Fibroblast of skin of left biceps (primary cell): ENCODE measurements at regions not wholly inside any gene's neighbourhood (a gene's known extent, or its start where the extent isn't known, plus 50 kb on each side); places are given as distances from the start of the nearest gene placed in this dataset.
A peak's percentile ranks its signal among the peaks of the same experiment; 100 is the strongest.
"Not testable (repeated sequence)": the region's sequence is repeated elsewhere in the genome, so short reads cannot be mapped to it uniquely, and the experiment has no call there.

Source experiments
- DNase-seq, 2 experiments: peaks; one replicate each; pipeline ENCODE4 v3.0.0-alpha.2; 2013; ENCODE audit warnings: low read depth in 2 of 2

DNA sequence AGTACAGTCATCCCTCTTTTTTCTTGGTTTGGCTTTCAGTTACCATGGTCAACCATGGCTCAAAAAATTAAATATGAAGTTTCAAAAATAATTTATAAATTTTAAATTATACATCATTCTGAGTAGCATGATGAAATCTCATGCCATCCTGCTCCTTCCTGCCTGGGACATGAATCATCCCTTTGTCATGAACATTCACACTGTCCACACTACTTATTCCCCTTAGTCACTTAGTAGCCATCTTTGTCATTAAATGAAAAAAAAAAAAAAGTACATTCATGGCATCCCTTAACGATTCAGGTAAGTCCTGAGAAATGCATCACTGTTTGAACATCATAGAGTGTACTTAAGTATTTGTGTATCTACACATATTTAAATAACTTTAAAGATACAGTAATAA is 1046.3 kb downstream of the ROBO2 start:
- no peak for DNase-seq

GRCh38 chr3:78087134-78087533 is 1047.2 kb downstream of the ROBO2 start:
- no peak for DNase-seq

DNA sequence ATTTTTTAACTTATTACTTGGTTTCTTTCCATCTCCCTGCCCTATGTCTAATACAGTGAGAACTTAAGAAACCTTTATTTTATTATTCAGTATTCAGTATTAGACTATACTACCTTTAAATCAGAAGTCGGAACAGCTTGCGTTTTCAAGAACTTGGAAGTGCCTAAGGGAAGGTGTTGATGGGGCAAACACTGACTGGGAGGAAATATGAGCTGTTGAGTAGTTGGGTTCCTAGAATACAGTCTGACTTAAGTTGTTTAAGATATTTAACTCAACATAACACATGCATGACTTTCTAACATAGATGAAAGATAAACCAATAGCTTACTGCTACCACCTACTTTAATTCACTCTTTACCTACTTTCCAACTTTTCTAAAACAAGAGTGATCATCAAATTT is 1048.1 kb downstream of the ROBO2 start:
- DNase-seq, result no peak

DNA sequence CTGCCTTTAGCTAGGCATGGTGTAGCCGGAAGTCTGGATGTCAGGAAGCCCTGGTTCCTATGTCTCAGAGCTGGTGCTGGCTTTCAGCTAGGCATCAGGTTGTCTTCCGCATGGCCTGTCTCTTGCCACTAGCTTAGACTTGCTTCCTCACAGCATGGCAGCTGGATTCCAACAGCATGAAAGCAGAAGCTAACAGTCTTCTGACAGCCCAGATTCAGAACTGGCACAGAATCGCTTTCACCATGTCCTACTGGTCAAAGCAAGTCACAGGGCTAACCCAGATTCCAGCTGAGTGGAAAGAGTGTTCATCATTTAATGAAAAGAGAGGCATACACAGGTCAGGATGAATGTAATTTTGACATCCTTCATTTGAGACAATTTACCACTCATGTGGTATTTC is 1050.5 kb downstream of the ROBO2 start:
- DNase-seq, result no peak

DNA sequence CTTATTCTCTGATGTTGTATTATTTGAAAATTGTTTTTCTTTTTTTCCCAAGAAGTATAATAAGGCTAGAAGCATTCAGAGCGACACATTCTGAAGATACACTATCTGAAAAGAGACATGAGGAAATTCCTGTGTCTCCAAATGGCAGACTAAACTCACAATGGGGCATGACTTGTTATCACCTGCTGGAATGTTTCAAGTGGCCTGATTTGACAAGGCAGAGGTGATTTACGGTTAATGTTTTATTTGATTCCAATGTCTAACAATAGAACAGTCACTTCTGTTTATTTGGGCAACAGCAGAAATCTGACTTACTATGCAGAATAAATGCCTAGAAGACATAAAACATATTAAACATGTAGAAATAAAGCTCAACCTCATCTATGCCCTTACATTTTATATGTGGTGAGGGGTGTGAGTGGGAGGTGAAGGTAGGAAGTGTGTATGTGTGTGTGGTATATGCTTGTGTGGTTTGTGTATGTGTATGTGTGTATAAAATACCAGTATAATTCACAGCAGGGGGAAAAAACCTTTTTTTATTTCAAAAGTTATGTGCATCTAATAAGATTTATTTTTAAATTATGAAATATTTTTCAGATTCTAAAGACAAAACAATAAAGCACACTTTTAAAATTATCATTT is 1051.7 kb downstream of the ROBO2 start:
- no peak for DNase-seq

DNA sequence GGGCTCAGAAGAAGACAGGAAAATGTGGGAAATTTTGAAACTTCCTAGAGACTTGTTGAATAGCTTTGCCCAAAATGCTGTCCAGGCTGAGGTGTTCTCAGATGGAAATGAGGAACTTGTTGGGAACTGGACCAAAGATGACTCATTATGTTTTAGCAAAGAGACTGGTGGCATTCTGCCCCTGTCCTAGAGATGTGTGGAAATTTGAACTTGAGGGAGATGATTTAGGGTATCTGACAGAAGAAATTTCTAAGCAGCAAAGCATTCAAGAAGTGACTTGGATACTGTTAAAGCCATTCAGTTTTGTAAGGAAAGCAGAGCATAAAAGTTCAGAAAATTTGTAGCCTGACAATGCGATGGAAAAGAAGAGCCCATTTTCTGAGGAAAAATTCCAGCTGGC is 1052.7 kb downstream of the ROBO2 start:
- DNase-seq, result not testable (repeated sequence)

GRCh38 chr3:78096488-78097255 is 1056.8 kb downstream of the ROBO2 start:
- DNase-seq, result no peak

DNA sequence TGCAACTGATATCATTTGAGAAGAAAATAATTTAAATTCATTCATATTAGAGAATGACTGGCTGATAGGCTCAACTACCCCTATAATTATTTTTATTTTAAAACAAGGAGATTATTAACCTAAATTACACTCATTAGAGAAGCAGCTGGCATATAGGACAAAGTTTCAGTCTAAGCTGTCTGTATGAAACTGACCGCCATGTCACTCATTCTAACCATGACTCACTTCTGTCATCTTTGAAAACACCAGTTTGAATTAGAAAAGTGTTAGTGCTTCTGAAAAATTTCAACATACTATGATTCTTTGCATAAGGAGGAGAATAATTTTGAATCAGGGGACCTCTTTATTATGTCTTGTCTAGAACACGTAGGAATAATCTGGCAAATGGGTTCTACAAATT is 1058.5 kb downstream of the ROBO2 start:
- DNase-seq, result no peak

- peak; percentile 74 to 75 for DNase-seq
Measured at GRCh38 chr3:78101384-78101783, 1061.5 kb downstream of the ROBO2 start.

DNA sequence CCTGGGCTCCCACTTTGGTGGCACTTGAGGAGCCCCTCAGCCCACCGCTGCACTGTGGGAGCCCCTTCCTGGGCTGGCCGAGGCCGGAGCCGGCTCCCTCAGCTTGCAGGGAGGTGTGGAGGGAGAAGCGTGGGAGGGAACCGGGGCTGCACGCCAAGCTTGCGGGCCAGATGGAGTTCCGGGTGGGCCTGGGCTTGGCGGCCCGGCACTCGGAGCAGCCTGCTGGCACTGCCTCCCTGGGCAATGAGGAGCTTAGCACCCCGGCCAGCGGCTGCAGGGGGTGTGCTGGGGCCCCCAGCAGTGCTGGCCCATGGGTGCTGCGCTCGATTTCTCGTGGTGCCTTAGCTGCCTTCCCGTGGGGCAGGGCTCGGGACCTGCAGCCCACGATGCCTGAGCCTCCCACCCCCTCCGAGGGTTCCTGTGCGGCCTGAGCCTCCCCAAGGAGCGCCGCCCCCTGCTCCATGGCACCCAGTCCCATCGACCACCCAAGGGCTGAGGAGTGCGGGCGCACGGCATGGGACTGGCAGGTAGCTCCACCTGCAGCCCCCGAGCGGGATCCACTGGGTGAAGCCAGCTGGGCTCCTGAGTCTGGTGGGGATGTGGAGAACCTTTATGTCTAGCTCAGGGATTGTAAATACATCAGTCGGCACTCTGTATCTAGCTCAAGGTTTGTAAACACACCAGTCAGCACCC is 1068.5 kb downstream of the ROBO2 start:
- not testable (repeated sequence) for DNase-seq

GRCh38 chr3:78112291-78113010 is 1072.6 kb downstream of the ROBO2 start:
- no peak for DNase-seq

GRCh38 chr3:78115983-78116382 is 1076.1 kb downstream of the ROBO2 start:
- no peak for DNase-seq

DNA sequence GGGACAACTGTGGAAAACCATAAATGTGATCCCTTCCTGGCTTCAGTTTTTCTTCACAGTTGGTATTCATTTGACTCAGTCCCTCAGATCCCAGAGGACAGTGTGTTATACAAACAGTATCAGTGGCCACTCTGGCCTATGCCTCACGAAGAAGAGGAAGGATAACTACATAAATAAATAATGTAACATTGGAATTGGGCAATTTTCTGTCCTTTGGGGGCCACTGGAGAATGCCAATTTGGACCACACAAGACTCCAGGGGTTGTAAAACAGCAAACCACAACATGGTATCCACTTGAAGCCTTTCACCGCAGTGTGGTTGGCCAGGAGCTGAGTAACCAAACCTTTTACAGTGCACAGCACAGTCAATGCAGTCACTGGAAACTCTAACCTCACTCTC is 1077.0 kb downstream of the ROBO2 start:
- no peak for DNase-seq

- DNase-seq, result no peak
Measured at GRCh38 chr3:78123058-78123457, 1083.2 kb downstream of the ROBO2 start.

GRCh38 chr3:78129707-78130106 is 1089.8 kb downstream of the ROBO2 start:
- DNase-seq, result no peak

- DNase-seq, result no peak
Measured at GRCh38 chr3:78130741-78131290, 1090.9 kb downstream of the ROBO2 start.

GRCh38 chr3:78134496-78134895 is 1094.6 kb downstream of the ROBO2 start:
- no peak for DNase-seq

DNA sequence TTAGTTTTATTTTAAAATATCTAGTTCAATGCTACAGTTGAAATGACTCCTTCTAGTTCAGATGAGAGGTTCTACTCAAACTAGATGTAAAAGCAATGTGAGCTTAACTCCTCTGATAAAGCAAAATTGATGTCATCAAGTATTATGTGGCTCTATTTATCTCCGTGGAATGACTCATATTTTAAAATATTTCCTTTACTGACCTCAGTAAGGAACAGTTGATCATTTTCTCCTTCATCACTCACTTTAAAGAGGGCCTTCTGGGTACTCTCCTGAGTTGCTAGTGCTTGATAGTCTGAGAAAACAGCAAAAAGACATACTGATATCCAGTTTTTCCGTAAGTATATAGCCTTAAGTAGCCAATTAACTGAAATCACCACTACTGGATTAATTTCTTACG is 1099.3 kb downstream of the ROBO2 start:
- DNase-seq, result no peak

DNA sequence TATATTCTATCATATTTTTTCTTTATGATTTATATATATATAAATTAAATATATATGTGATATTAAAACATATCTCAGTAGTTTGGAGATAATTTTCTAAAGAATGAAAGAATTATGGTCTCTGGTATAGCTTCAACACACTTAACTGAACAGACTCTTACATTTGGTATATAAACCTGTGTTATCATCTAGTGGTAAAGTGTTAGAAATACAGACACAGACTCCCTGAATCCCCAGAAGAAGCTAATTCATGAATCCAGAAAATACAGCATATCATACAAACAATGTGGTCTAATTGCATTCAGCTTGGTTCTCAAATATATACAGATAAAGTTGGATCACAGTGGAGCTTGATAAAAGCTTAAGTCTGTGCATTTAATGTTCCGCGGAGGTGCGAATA is 1100.4 kb downstream of the ROBO2 start:
- no peak for DNase-seq

DNA sequence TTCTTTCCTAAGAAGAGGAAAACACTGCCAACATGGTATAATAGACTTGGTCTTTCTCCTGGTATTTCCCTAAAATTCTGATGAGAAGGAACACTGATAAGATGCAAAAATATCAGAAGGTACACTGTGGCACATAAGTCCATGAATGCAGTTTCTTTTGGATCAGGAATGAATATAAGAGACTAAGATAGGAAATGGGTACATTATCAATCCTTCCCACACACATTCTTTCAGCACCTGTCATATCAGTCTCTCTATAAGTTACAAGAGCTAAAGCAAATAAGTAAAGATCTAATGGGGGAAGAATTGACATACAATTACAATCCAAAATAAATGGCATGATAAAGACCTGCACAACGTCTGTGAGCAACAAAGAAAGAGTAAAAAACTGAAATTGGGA is 1101.0 kb downstream of the ROBO2 start:
- DNase-seq, result no peak

DNA sequence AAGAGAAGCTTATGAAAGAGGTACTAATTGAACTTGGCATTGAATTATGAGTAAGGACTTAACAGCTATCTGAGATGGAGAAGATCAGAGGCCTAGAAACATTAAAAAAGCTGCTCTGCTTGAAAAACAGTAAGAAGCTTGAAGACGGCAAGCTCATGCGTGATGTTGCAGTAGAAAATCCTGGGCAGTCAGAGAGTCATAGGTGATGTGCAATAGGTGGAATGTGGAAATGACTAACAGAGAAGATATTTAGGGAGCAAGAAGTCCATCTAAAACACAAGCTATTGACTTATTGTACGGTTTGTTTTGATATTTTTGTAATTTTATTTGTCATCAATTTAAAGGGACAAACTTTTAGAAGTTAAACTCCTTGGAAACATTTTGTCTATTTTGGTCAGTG is 1101.4 kb downstream of the ROBO2 start:
- DNase-seq, result no peak

DNA sequence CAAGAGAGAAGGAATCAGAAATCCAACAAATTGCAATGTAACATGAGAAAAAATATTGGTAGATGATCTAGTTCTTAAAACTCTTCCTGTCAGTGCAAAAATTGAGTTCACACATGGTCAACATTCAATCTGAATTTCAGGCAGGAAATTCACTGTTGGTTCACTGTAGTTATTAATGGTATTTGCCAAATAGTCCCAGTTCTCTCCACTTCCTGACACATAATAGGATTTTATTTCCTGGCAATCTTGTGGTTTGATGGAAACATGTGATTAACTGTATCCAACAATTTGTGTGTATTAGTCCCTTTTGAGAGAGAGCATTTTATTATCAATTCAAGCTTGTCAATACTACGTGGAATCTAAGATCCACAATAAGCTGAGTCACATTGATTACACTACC is 1103.1 kb downstream of the ROBO2 start:
- DNase-seq, result no peak
